SK-N-SH treated with all-trans-retinoic acid at 6 μM for 48 hours (cell line): ENCODE measurements at regions not wholly inside any gene's neighbourhood (a gene's known extent, or its start where the extent isn't known, plus 50 kb on each side); places are given as distances from the start of the nearest gene placed in this dataset.

Source experiments
- ARNTL ChIP-seq: fragments of 450-650 bp; formaldehyde crosslinking; IDR thresholded peaks from 2 replicates; pipeline ENCODE4 v1.5.0; 2020; ENCODE audit warnings: low read depth, mild to moderate bottlenecking, moderate library complexity, borderline replicate concordance
- CREB5 ChIP-seq: fragments of 250-450 bp; sonication (Bioruptor Pico); IDR thresholded peaks from 2 replicates; pipeline ENCODE4 v1.5.1; 2020; ENCODE audit warnings: low read depth, mild to moderate bottlenecking, moderate library complexity
- CSDC2 ChIP-seq: fragments of 250-450 bp; sonication (Bioruptor Pico); IDR thresholded peaks from 2 replicates; pipeline ENCODE4 v1.5.0; 2020; ENCODE audit warnings: mild to moderate bottlenecking, moderate library complexity
- CSRNP3 ChIP-seq: fragments of 250-450 bp; sonication (Bioruptor Pico); IDR thresholded peaks from 2 replicates; pipeline ENCODE4 v1.5.1; 2021; ENCODE audit warnings: mild to moderate bottlenecking, moderate library complexity
- GLIS3 ChIP-seq: fragments of 250-450 bp; sonication (Bioruptor Pico); IDR thresholded peaks from 2 replicates; pipeline ENCODE4 v1.5.0; 2020; ENCODE audit warnings: mild to moderate bottlenecking, moderate library complexity
- OSR1 ChIP-seq: fragments of 250-450 bp; sonication (Bioruptor Pico); IDR thresholded peaks from 2 replicates; pipeline ENCODE4 v1.8.0; 2022; ENCODE audit warnings: moderate library complexity, mild to moderate bottlenecking, inconsistent platforms
- PATZ1 ChIP-seq: fragments of 250-450 bp; sonication (Bioruptor Pico); IDR thresholded peaks from 2 replicates; pipeline ENCODE4 v1.8.0; 2020; ENCODE audit warnings: mild to moderate bottlenecking, moderate library complexity, borderline replicate concordance
- SNAI2 ChIP-seq: fragments of 250-450 bp; sonication (Bioruptor Pico); IDR thresholded peaks from 2 replicates; pipeline ENCODE4 v1.5.0; 2020; ENCODE audit warnings: mild to moderate bottlenecking, moderate library complexity
- TCF4 ChIP-seq: fragments of 250-450 bp; sonication (Bioruptor Pico); IDR thresholded peaks from 2 replicates; pipeline ENCODE4 v1.8.0; 2021; ENCODE audit warnings: mild to moderate bottlenecking, moderate library complexity, borderline replicate concordance
- ZC3H10 ChIP-seq: fragments of 250-450 bp; sonication (Bioruptor Pico); IDR thresholded peaks from 2 replicates; pipeline ENCODE4 v1.5.1; 2021; ENCODE audit warnings: mild to moderate bottlenecking, moderate library complexity
- ZFP30 ChIP-seq: fragments of 450-650 bp; formaldehyde crosslinking; IDR thresholded peaks from 2 replicates; pipeline ENCODE4 v1.5.0; 2022; ENCODE audit warnings: mild to moderate bottlenecking, moderate library complexity
- ZNF70 ChIP-seq: fragments of 450-650 bp; formaldehyde crosslinking; IDR thresholded peaks from 2 replicates; pipeline ENCODE4 v1.5.0; 2020; ENCODE audit warnings: mild to moderate bottlenecking, moderate library complexity

- TF ChIP-seq ZC3H10 (CRISPR knock-in tag) (no peak), TCF4 (CRISPR knock-in tag) (no peak), ZFP30 (CRISPR knock-in tag) (no peak), CSDC2 (CRISPR knock-in tag) (no peak), SNAI2 (CRISPR knock-in tag) (no peak), PATZ1 (CRISPR knock-in tag) (no peak), OSR1 (CRISPR knock-in tag) (no peak), ZNF70 (no peak), CREB5 (no peak), CSRNP3 (no peak), GLIS3 (CRISPR knock-in tag) (no peak), ARNTL (CRISPR knock-in tag) (no peak)
These were observed 163.9 kb upstream of the MAMLD1 start for GRCh38 chrX:150199181-150199580.
